Epidermal melanocyte (primary cell): ENCODE measurements at regions not wholly inside any gene's neighbourhood (a gene's known extent, or its start where the extent isn't known, plus 50 kb on each side); places are given as distances from the start of the nearest gene placed in this dataset.

Experiments
- DNase-seq: peaks from one replicate; pipeline ENCODE4 v3.0.0; 2011; ENCODE audit warnings: low spot score; ENCODE audit not compliant: insufficient read length

GRCh38 chr7:67990003-67990402, 993.4 kb downstream of the TYW1 start:
- DNase-seq, result no peak

GRCh38 chr7:67990716-67991115, 994.1 kb downstream of the TYW1 start:
- no peak for DNase-seq

GRCh38 chr7:67992287-67992686, 995.7 kb downstream of the TYW1 start:
- DNase-seq, result no peak

- no peak for DNase-seq
These were observed 1009.4 kb downstream of the TYW1 start for GRCh38 chr7:68005992-68006391.

DNA sequence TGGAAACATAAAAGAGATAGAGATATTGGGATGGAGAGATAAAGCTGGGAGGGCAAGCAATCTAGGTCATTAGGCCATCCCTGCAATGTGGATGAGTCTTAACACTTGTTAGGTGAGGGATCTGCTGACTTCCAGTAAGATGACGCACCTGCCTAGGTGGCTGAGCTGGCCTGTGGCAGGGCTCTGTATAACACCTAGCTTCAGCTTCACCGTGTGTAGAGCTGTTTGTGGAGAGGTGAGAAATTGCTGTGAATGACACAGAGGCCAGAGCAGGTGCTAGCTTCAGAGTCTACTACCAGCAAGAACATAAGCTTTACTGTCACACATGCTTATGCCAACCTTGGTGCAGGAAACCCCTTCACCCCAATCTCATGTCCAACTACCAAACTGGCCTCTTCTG, 1010.0 kb downstream of the TYW1 start:
- DNase-seq, result no peak

- no peak for DNase-seq
These were observed 1013.1 kb downstream of the TYW1 start for GRCh38 chr7:68009716-68010115.

- DNase-seq, result no peak
These were observed 1017.6 kb downstream of the TYW1 start for GRCh38 chr7:68014031-68014736.

DNA sequence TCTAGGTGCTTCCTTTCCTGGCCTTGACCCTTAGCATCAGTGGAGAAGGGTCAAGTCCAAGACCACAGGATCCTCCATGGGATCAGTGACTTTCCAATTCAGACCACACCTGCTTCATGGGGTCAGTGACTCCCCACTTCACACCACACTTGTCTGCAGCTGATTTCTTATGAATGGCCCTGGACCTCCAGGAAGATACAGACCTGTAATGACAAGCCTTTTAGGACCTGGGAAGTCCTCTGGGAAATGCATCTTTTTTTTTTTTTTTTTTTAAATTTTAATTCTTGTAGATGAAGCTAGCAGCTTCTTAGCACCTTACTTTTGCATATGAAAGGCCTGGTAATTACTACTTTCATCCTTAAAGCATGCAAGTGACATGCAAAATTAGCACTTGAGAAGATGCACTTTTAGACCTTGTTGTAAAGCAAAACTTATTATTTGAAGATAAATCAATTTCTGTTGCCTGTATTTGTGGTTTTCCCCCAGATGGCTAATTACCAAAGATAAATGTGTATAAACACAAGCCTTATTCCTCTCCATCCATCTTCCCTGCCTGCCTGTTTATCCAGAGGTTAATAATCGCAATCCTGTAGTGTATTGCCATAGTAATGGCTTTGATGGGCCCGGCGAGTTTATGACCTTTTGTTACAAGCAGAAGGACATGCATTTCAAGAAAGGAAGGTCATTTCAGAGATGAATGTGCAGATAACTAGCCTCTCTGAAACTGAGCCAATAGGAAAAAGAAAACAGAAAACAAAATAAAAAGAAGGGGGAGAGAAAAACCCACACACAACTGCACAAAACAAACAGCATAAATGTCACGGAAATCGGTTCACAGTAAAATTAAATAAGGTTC, 1018.7 kb downstream of the TYW1 start:
- no peak for DNase-seq

- DNase-seq, result no peak
These were observed 1019.4 kb downstream of the TYW1 start for GRCh38 chr7:68015978-68016532.

GRCh38 chr7:68020102-68020501, 1023.5 kb downstream of the TYW1 start:
- DNase-seq, result no peak

DNA sequence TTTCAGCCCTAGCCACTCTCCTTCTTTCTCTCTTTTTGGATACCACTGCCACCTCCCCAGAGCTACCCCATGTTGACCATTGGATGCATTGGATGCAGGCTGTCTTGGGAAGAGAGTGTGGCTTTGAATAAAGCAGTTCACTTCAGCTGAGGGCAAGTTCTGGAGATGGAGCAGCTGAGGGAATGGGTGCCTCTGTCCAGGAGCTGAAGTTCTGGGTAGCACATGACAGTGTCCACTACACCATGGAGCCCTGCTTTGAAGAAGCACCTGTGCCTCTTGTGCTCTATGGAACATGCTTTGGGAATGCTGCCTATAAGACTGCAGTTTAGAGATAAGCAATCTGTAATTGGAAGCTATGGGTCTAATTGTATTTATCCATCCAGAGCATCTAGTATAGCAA, 1028.7 kb downstream of the TYW1 start:
- no peak for DNase-seq

GRCh38 chr7:68030530-68030929, 1033.9 kb downstream of the TYW1 start:
- no peak for DNase-seq

DNA sequence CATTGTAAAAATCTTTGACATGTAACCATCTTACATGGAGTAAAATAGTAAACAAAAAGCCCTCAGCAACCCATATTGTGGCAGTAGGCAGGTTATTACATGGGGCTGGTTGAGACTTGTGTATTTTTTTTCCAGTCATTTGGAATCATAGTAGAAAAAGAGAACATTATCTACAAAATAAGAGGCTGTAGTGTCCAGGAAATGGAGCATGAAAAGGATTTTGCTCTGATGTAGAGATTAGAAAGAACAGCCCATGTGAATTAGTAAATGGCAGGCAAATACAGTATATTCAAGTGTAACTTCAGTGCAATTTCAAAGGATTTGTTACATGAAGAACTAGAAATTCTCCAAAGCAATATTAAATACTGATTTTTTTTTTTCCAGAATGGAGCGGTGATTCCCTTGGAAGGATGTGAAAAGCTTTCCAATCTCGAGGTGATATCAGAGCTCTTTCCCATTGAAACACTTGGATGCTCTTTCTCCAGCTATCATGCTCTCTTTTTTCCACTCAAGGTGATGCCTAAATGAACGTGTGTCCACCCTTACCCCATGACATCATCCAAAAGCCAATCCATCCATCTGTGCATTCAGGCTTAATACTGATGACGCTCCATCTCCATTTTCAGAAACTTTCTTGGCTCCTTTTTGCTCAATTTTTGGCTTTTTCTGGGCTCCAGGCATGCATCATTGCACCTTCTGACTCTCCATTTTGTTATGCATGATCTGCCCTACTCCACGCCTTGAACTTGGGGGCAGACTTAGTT, 1034.7 kb downstream of the TYW1 start:
- no peak for DNase-seq

DNA sequence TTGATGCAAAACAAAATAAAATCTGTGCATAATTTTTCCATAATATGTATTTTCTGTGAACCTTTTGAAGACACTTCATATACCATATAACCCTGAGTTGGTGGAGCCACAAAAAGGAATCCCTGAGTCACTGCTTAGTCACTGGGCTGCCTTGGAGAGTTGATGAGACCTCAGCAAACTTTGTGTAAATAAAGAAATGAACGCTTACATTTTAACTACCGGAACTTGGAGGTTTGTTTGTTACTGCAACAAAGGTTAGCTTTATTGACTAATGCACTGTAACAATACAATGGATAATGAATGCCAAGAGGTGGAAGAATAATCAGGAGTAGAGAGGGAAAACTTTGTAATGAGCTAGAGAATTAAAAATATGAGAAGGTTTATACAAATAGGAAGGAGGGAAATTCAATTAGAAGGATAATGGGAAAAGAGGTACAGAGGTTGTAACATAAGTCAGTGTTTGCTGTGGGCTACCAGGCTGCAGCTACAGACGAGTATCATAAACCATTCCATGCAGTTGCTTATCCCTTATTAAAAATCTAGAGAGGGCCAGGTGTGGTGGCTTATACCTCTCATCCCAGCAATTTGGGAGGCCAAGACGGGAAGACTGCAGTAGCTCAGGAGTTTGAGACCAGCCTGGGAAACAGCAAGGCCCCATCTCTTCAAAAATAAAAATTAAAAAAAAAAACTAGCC, 1042.1 kb downstream of the TYW1 start:
- DNase-seq, result no peak

DNA sequence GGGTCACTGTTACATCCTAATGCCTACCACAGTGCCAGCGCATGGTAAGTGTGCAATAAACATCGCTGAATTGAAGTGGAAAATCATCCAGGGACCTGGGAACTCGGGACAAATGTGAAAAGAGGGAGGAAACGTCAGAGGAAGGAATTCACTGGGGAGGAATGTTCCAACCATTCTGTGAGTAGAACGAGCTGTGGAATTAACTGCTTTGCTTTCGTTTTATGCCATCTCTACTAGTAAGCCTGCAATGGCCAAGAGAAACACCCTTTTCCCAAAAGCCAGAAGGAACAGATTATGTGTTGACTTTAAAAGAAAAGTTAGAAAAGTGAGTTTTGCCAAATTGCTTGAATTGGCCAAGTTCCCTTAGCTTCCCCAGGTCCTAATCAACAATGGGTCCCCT, 1044.9 kb downstream of the TYW1 start:
- DNase-seq, result no peak

GRCh38 chr7:68043546-68043945, 1046.9 kb downstream of the TYW1 start:
- no peak for DNase-seq

- no peak for DNase-seq
These were observed 1054.0 kb downstream of the TYW1 start for GRCh38 chr7:68050627-68051026.

DNA sequence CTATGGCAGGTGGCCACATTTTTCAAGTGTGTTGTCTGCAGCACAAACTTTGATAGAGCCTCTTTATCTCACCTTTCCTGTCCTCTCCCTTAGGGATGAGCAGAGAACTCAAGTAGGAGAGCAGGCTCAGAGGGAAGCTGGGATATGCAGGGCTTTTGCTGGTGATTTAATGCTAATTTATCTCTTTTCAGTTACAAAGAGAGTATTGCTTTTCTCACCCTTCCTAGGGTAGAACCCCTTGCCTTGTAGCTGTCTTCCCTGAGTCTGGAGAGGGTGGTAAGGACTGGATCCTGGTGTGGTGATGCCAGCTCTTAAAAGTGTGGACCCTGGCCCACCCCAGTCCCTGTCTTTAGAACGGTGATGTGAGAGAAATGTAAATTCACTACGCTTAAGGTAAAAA, 1061.4 kb downstream of the TYW1 start:
- DNase-seq, result no peak

- DNase-seq, result no peak
These were observed 1066.5 kb downstream of the TYW1 start for GRCh38 chr7:68063171-68063570.

- no peak for DNase-seq
These were observed 1068.9 kb downstream of the TYW1 start for GRCh38 chr7:68065581-68065980.

DNA sequence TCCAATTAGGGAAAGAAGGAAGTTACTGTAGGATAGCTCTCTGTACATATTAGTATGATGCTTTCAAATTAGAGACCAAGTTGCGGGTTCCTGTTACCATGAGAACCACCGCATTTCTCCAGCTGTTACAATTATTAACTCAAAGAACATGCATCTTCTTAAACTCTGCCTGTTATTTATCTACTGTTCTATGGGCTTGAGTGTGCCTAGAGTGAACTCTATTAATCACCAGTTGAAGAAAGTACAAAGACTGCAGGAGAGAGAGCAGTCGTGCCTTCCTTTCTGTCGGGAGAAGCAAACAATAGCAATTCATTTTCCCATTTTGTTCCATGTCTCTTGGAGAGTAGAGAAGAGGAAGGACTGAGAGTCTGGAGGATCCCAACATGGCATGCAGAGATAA, 1071.2 kb downstream of the TYW1 start:
- no peak for DNase-seq
